ENCODE measurements at regions not wholly inside any gene's neighbourhood (a gene's known extent, or its start where the extent isn't known, plus 50 kb on each side); places are given as distances from the start of the nearest gene placed in this dataset.

GRCh38 chr16:16972831-16973230, 497.9 kb downstream of the XYLT1 start:
- H4K91ac ChIP-seq (ENCODE audit: insufficient read depth, low read depth, low read length), result no peak overlapping the region
- no peak overlapping the region for H2AFZ ChIP-seq (replicated peaks; ENCODE audit: low read length, poor library complexity)
- H4K8ac ChIP-seq (ENCODE audit: low read depth in 2 of 2, low read length in 2 of 2), result no peak overlapping the region
- no peak overlapping the region for H3K27ac ChIP-seq (ENCODE audit: insufficient read depth, low read length)
- H3K56ac ChIP-seq (ENCODE audit: extremely low read depth, insufficient read depth, low read length), result no peak overlapping the region
- intact Hi-C loops (cut with micrococcal nuclease), result no loop called here
- no peak overlapping the region for H3K4me2 ChIP-seq (ENCODE audit: low read depth, low read length)
- BruUV-seq (replicated peaks), result no TSS peak
- H2AK5ac ChIP-seq (ENCODE audit: low read depth, low read length), result no peak overlapping the region
- no peak overlapping the region for H3K4ac ChIP-seq (ENCODE audit: low read depth, low read length)
- H3K9ac ChIP-seq (ENCODE audit: low read depth, low read length), result no peak overlapping the region
- H3K27me3 ChIP-seq (ENCODE audit: control insufficient read depth, insufficient read depth, low read length), result no peaks in the 10 kb centered on the region
- in situ Hi-C loops (cut with MboI; ENCODE audit: low sequenced_read_pairs), result no loop called here
- H3K9me3 ChIP-seq (ENCODE audit: control insufficient read depth, insufficient read depth, low read length), result peaks cover 7% of the 10 kb centered on the region; the same call in 1 of the 2 replicates
- no peak overlapping the region for H3K14ac ChIP-seq (replicated peaks; ENCODE audit: low read depth, low read length)
- no peak for ATAC-seq (ENCODE audit: low read depth)
- no peak overlapping the region for H2BK120ac ChIP-seq (ENCODE audit: low read depth, low read length)
- ChIA-PET CTCF (no interaction called here), POLR2A (ENCODE audit: unreplicated experiment) (no interaction called here)
- H3K36me3 ChIP-seq (ENCODE audit: control insufficient read depth, insufficient read depth, low read length), result no peaks in the 10 kb centered on the region
- H3K9me1 ChIP-seq (ENCODE audit: insufficient read depth, low read length), result no peaks in the 10 kb centered on the region
- DNase-seq, result no peak
- no peak overlapping the region for H2AK9ac ChIP-seq (replicated peaks; ENCODE audit: low read depth, low read length, poor library complexity)
- no peaks in the 10 kb centered on the region for H3K4me1 ChIP-seq (ENCODE audit: control insufficient read depth, insufficient read depth, low read length)
- no peaks in the 10 kb centered on the region for H3K79me1 ChIP-seq (ENCODE audit: low read depth in 1 of 2, low read length in 2 of 2)
- H2BK15ac ChIP-seq (ENCODE audit: low read depth, low read length), result no peak overlapping the region
- TF ChIP-seq ELK1 (IDR thresholded peaks at IDR 0.05; ENCODE audit: borderline replicate concordance, low read depth, low read length) (no peak), MAFK (IDR thresholded peaks at IDR 0.05; ENCODE audit: low read depth, low read length) (no peak)
- H4K20me1 ChIP-seq (ENCODE audit: insufficient read depth, low read length), result no peaks in the 10 kb centered on the region
- no peak overlapping the region for H4K5ac ChIP-seq (ENCODE audit: low read depth, low read length)
- WGBS, 2 experiments (ENCODE audit: extremely low coverage in 2 of 2, insufficient read length in 1 of 2), result no CpG with 5 or more reads among the region's 4 CpGs
- no peak overlapping the region for H2BK5ac ChIP-seq (ENCODE audit: low read depth, low read length, poor library complexity, severe bottlenecking)
- no peak overlapping the region for H3K18ac ChIP-seq (ENCODE audit: low read depth, low read length)
- no peak overlapping the region for H3K23ac ChIP-seq (ENCODE audit: low read depth, low read length)
- no peak overlapping the region for H2BK20ac ChIP-seq (ENCODE audit: low read depth, low read length)
- dilution Hi-C loops (cut with HindIII; ENCODE audit: low sequenced_read_pairs, unreplicated experiment), result no loop called here
- H3K4me3 ChIP-seq (ENCODE audit: insufficient read depth, low read depth, low read length), result no peak overlapping the region
